ENCODE measurements at regions not wholly inside any gene's neighbourhood (a gene's known extent, or its start where the extent isn't known, plus 50 kb on each side); places are given as distances from the start of the nearest gene placed in this dataset.
"Not testable (repeated sequence)": the region's sequence is repeated elsewhere in the genome, so short reads cannot be mapped to it uniquely, and the experiment has no call there.

DNA sequence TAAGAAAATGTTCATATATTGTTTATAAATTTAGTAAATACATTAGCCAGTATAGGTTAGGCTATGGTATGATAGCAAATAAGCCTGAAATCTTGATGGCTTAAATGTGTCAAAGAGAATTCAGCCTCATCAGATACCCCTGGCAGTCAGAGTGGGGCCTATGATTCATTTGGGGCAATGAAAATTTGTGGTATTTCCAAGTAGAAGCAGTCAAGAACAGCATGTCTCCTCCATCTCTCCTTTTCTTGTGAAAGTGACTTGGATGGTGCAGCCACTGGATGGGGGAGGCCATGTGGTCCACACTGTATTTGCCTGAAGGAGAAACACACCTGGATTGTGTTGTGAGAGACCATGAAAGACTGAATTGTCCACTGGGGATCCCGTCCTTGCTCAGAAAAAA, 82.7 kb downstream of the DLEU7 start:
- H3K4me3 ChIP-seq (replicated peaks; ENCODE audit: low read depth, low read length), result no peak overlapping the region
- DNase-seq (ENCODE audit: low read depth), result no peak
- no peak for TF ChIP-seq CTCF (IDR thresholded peaks at IDR 0.05; ENCODE audit: low read length, missing control alignments)

DNA sequence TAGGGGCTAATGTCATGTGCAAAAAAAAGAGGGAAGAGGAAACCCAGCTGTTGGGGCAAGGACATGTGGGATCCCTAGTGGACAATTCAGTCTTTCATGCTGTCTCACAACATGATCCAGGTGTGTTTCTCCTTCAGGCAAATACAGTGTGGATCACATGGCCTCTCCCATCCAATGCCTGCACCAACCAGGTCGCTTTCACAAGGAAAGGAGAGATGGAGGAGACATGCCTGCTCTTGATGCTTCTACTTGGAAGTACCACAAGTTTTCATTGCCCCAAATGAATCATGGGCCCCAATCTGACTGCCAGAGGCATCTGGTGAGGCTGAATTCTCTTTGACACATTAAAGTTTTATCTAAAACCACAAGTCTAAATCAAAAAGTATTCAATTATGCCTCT, 82.1 kb downstream of the DLEU7 start:
- no peak overlapping the region for H3K4me3 ChIP-seq (replicated peaks; ENCODE audit: low read depth, low read length)
- TF ChIP-seq CTCF (IDR thresholded peaks at IDR 0.05; ENCODE audit: low read length, missing control alignments), result no peak
- no peak for DNase-seq (ENCODE audit: low read depth)

GRCh38 chr13:50762969-50763567, 80.4 kb downstream of the DLEU7 start:
- DNase-seq (ENCODE audit: low read depth), result no peak
- no peak for TF ChIP-seq CTCF (IDR thresholded peaks at IDR 0.05; ENCODE audit: low read length, missing control alignments)
- H3K4me3 ChIP-seq (replicated peaks; ENCODE audit: low read depth, low read length), result no peak overlapping the region

DNA sequence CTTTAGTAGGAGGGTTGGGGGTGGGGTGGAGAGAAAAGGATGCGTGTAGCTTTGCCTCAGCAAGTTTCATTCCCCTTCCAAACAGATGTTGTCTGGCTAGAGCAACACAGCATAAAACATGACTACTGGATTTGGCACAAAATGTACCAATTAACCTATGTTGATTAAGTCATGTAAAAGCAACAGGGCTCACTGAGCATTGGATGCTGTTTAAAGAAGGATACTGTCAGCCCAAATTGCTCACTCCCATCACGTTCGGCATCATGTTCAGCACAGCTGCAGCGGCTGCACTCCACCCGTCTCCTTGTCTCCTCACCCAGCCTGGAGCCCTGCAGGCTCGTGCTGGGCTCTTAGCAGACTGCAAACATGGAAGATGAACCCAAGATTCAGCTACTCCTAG, 77.5 kb downstream of the DLEU7 start:
- TF ChIP-seq CTCF (IDR thresholded peaks at IDR 0.05; ENCODE audit: low read length, missing control alignments), result no peak
- DNase-seq (ENCODE audit: low read depth), result no peak
- no peak overlapping the region for H3K4me3 ChIP-seq (replicated peaks; ENCODE audit: low read depth, low read length)

DNA sequence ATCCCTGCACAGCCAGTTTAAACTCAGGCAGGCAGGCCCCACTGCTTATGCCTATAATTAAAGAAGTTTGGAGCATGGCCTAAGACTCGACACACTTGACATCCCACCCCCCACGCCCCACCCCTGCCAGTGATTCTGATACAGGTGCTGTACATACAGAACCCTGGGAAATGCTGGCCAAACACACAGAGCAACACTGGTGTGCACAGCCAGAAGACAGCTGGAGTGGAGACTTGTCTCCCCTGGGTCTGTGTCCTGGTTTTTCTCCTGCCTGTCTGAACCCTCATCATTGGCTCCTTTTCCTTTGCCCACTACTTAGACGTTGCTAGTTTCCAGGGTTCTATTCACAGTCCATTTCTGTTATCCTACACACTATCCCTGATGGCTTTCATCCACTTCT, 76.8 kb downstream of the DLEU7 start:
- no peak for TF ChIP-seq CTCF (IDR thresholded peaks at IDR 0.05; ENCODE audit: low read length, missing control alignments)
- H3K4me3 ChIP-seq (replicated peaks; ENCODE audit: low read depth, low read length), result no peak overlapping the region
- DNase-seq (ENCODE audit: low read depth), result no peak

GRCh38 chr13:50772881-50773280, 70.6 kb downstream of the DLEU7 start:
- DNase-seq (ENCODE audit: low read depth); H3K4me3 ChIP-seq (replicated peaks; ENCODE audit: low read depth, low read length): not testable (repeated sequence)

Data from fibroblast of pulmonary artery (primary cell).